ENCODE measurements at regions not wholly inside any gene's neighbourhood (a gene's known extent, or its start where the extent isn't known, plus 50 kb on each side); places are given as distances from the start of the nearest gene placed in this dataset.

DNA sequence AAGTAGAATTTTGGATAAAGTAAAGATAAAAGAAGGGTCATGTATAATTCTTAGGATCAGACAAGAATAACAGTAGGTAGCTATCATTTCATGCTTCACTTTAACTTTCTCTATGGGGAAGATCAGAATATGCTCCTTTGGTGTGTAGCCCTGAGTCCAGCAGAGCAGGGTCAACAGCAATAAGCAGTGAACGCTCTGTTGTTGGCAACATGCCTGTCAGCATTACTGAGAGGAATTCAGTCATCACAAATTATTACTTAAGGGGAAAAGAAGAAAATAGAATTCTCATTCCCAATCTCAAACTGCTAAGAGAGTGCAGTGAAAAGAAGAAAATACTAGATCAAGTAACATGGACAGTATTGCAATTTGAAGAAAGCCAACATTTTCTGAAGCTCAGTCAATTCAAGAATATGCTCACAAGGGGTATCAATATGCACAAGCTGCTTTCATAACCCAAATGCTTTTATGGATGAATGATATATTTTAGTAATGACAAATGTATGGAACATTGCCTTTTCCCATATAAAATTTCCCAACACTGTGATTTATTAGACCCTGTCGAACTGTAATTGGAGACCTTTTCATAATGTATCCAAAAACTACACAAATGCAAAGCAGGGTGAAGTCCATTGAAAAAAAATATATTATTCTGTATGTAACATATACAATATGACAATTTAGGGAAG lies 1359.4 kb downstream of the EFNA5 start:
- Histone ChIP-seq H3K9me1 (ENCODE audit: control insufficient read depth, extremely low read depth, insufficient read depth, low read length) (no peaks in the 10 kb centered on the region), H3K9me3 (ENCODE audit: control insufficient read depth, low read depth, low read length) (no peaks in the 10 kb centered on the region), H2AFZ (ENCODE audit: control insufficient read depth, low read length) (no peak overlapping the region), H3K27ac (ENCODE audit: control insufficient read depth, insufficient read depth, low read length) (no peak overlapping the region), H3K27me3 (ENCODE audit: control insufficient read depth, extremely low read depth, insufficient read depth, low read length) (no peaks in the 10 kb centered on the region), H3K36me3 (ENCODE audit: control insufficient read depth in 2 of 2, extremely low read depth in 1 of 2, insufficient read depth in 2 of 2, low read length in 2 of 2) (no peaks in the 10 kb centered on the region), H3K4me3 (ENCODE audit: control insufficient read depth in 2 of 3, extremely low read depth in 1 of 3, insufficient read depth in 2 of 3, low read depth in 1 of 3, low read length in 3 of 3) (no peak overlapping the region), H3K4me2 (ENCODE audit: control insufficient read depth, extremely low read depth, insufficient read depth, low read depth, low read length) (no peak overlapping the region), H3K4me1 (ENCODE audit: control insufficient read depth, extremely low read depth, insufficient read depth, low read length) (no peaks in the 10 kb centered on the region), H3K9ac (ENCODE audit: control insufficient read depth, extremely low read depth, insufficient read depth, low read length) (no peak overlapping the region), H3K79me2 (ENCODE audit: control insufficient read depth, insufficient read depth, low read length) (no peaks in the 10 kb centered on the region), H4K20me1 (ENCODE audit: control insufficient read depth, extremely low read depth, insufficient read depth, low read length) (no peaks in the 10 kb centered on the region)
- FAIRE-seq, result no peak
- dilution Hi-C loops (cut with MboI; ENCODE audit: extremely low pct_ligation_motif_present, low sequenced_read_pairs), result no loop called here
- no peak for DNase-seq (ENCODE audit: low read depth, low spot score)
- no peak for TF ChIP-seq CTCF (optimal IDR thresholded peaks at IDR 0.05 in 1 of 3, IDR thresholded peaks at IDR 0.05 in 1 of 3, conservative IDR thresholded peaks at IDR 0.05 in 1 of 3; ENCODE audit: extremely low read depth in 1 of 3, insufficient read depth in 2 of 3, low read length in 3 of 3)

- H3K9ac ChIP-seq (ENCODE audit: control insufficient read depth, extremely low read depth, insufficient read depth, low read length), result no peak overlapping the region
- H2AFZ ChIP-seq (ENCODE audit: control insufficient read depth, low read length), result no peak overlapping the region
- TF ChIP-seq CTCF (optimal IDR thresholded peaks at IDR 0.05 in 1 of 3, IDR thresholded peaks at IDR 0.05 in 1 of 3, conservative IDR thresholded peaks at IDR 0.05 in 1 of 3; ENCODE audit: extremely low read depth in 1 of 3, insufficient read depth in 2 of 3, low read length in 3 of 3) (no peak), EZH2 (IDR thresholded peaks at IDR 0.05; ENCODE audit: low read length) (no peak)
These were observed 1363.5 kb downstream of the EFNA5 start for GRCh38 chr5:106307265-106307664.

More at GRCh38 chr5:106307265-106307664, 1363.5 kb downstream of the EFNA5 start:
- dilution Hi-C loops (cut with MboI; ENCODE audit: extremely low pct_ligation_motif_present, low sequenced_read_pairs), result no loop called here
- FAIRE-seq (no peak), DNase-seq (ENCODE audit: low read depth, low spot score) (no peak)
- no peak overlapping the region for H3K27ac ChIP-seq (ENCODE audit: control insufficient read depth, insufficient read depth, low read length)
- H3K27me3 ChIP-seq (ENCODE audit: control insufficient read depth, extremely low read depth, insufficient read depth, low read length), result no peaks in the 10 kb centered on the region
- H3K4me1 ChIP-seq (ENCODE audit: control insufficient read depth, extremely low read depth, insufficient read depth, low read length), result no peaks in the 10 kb centered on the region
- H3K36me3 ChIP-seq (ENCODE audit: control insufficient read depth in 2 of 2, extremely low read depth in 1 of 2, insufficient read depth in 2 of 2, low read length in 2 of 2), result no peaks in the 10 kb centered on the region
- H3K4me3 ChIP-seq (ENCODE audit: control insufficient read depth in 2 of 3, extremely low read depth in 1 of 3, insufficient read depth in 2 of 3, low read depth in 1 of 3, low read length in 3 of 3), result no peak overlapping the region
- H3K79me2 ChIP-seq (ENCODE audit: control insufficient read depth, insufficient read depth, low read length), result no peaks in the 10 kb centered on the region
- H3K4me2 ChIP-seq (ENCODE audit: control insufficient read depth, extremely low read depth, insufficient read depth, low read depth, low read length), result no peak overlapping the region
- no peaks in the 10 kb centered on the region for H4K20me1 ChIP-seq (ENCODE audit: control insufficient read depth, extremely low read depth, insufficient read depth, low read length)
- H3K9me1 ChIP-seq (ENCODE audit: control insufficient read depth, extremely low read depth, insufficient read depth, low read length), result no peaks in the 10 kb centered on the region
- no peaks in the 10 kb centered on the region for H3K9me3 ChIP-seq (ENCODE audit: control insufficient read depth, low read depth, low read length)
